HG03520 (cell line): ENCODE measurements at regions not wholly inside any gene's neighbourhood (a gene's known extent, or its start where the extent isn't known, plus 50 kb on each side); places are given as distances from the start of the nearest gene placed in this dataset.
"Not testable (repeated sequence)": the region's sequence is repeated elsewhere in the genome, so short reads cannot be mapped to it uniquely, and the experiment has no call there.

Experiments
- ATAC-seq: cut with Tn5 transposase; IDR thresholded peaks from one replicate; pipeline ENCODE4 v1.9.1; 2021; ENCODE audit warnings: mild to moderate bottlenecking, moderate library complexity; ENCODE audit not compliant: unreplicated experiment

- no peak for ATAC-seq
Measured at GRCh38 chr10:118913825-118914224, 115.7 kb upstream of the NANOS1 start.

GRCh38 chr10:118914629-118915028, 114.9 kb upstream of the NANOS1 start:
- ATAC-seq: no peak

GRCh38 chr10:118915161-118915560, 114.4 kb upstream of the NANOS1 start:
- no peak for ATAC-seq

GRCh38 chr10:118916777-118917176, 112.7 kb upstream of the NANOS1 start:
- no peak for ATAC-seq

GRCh38 chr10:118917701-118918100, 111.8 kb upstream of the NANOS1 start:
- ATAC-seq: no peak

- no peak for ATAC-seq
Measured at GRCh38 chr10:118918116-118918515, 111.4 kb upstream of the NANOS1 start.

GRCh38 chr10:118918587-118918986, 110.9 kb upstream of the NANOS1 start:
- ATAC-seq: no peak

GRCh38 chr10:118920206-118920605, 109.3 kb upstream of the NANOS1 start:
- no peak for ATAC-seq

GRCh38 chr10:118922226-118922625, 107.3 kb upstream of the NANOS1 start:
- no peak for ATAC-seq

- no peak for ATAC-seq
Measured at GRCh38 chr10:118922972-118923371, 106.5 kb upstream of the NANOS1 start.

GRCh38 chr10:118924493-118924892, 105.0 kb upstream of the NANOS1 start:
- no peak for ATAC-seq

- ATAC-seq: no peak
Measured at GRCh38 chr10:118925404-118926071, 104.0 kb upstream of the NANOS1 start.

GRCh38 chr10:118926072-118926417, 103.5 kb upstream of the NANOS1 start:
- ATAC-seq: no peak

GRCh38 chr10:118926441-118926840, 103.1 kb upstream of the NANOS1 start:
- ATAC-seq: no peak

- no peak for ATAC-seq
Measured at GRCh38 chr10:118926903-118927302, 102.6 kb upstream of the NANOS1 start.

- no peak for ATAC-seq
Measured at GRCh38 chr10:118927321-118927720, 102.2 kb upstream of the NANOS1 start.

- no peak for ATAC-seq
Measured at GRCh38 chr10:118930614-118931013, 98.9 kb upstream of the NANOS1 start.

- ATAC-seq: no peak
Measured at GRCh38 chr10:118931436-118931835, 98.1 kb upstream of the NANOS1 start.

GRCh38 chr10:118932154-118932553, 97.4 kb upstream of the NANOS1 start:
- not testable (repeated sequence) for ATAC-seq

GRCh38 chr10:118937226-118937625, 92.3 kb upstream of the NANOS1 start:
- ATAC-seq: no peak

GRCh38 chr10:118939211-118940007, 90.1 kb upstream of the NANOS1 start:
- no peak for ATAC-seq

- ATAC-seq: no peak
Measured at GRCh38 chr10:118940386-118940785, 89.1 kb upstream of the NANOS1 start.
